Suprapubic skin (tissue), 4 donors: ENCODE measurements at regions not wholly inside any gene's neighbourhood (a gene's known extent, or its start where the extent isn't known, plus 50 kb on each side); places are given as distances from the start of the nearest gene placed in this dataset.

Experiments
- DNase-seq, 2 donors: peaks; one replicate each; pipeline ENCODE4 v3.0.0-alpha.2; 2019; ENCODE audit warnings: low spot score in 2 of 2
- H3K27ac ChIP-seq: fragments of 200-600 bp; sonication (generic); one replicate; pipeline ENCODE4 v1.5.1; 2019
- H3K27me3 ChIP-seq: fragments of 200-600 bp; sonication (generic); one replicate; pipeline ENCODE4 v1.5.1; 2019
- H3K36me3 ChIP-seq: fragments of 200-600 bp; sonication (generic); one replicate; pipeline ENCODE4 v1.5.1; 2019
- H3K4me1 ChIP-seq: fragments of 200-600 bp; sonication (generic); one replicate; pipeline ENCODE4 v1.5.1; 2019
- H3K4me3 ChIP-seq: fragments of 200-600 bp; sonication (generic); one replicate; pipeline ENCODE4 v1.5.1; 2019; ENCODE audit warnings: mild to moderate bottlenecking
- H3K9me3 ChIP-seq: fragments of 200-600 bp; sonication (generic); one replicate; pipeline ENCODE4 v1.5.1; 2019
- EP300 ChIP-seq: sonication (generic); formaldehyde crosslinking; IDR thresholded peaks from one replicate; pipeline ENCODE4 v1.6.1; 2017; ENCODE audit warnings: antibody characterized with exemption
- POLR2A ChIP-seq, 2 donors: fragments of 450-650 bp; IDR thresholded peaks; one replicate each; pipeline ENCODE4 v1.6.1; 2017; ENCODE audit warnings: antibody characterized with exemption in 2 of 2, mild to moderate bottlenecking in 2 of 2, moderate library complexity in 2 of 2
- POLR2AphosphoS5 ChIP-seq, 3 donors: sonication (generic); formaldehyde crosslinking; IDR thresholded peaks; one replicate each; pipeline ENCODE4 v1.6.1; 2017; ENCODE audit warnings: antibody characterized with exemption in 3 of 3
- WGBS: methylation state at CpG from one replicate; pipeline ENCODE4 v1.1.5; 2018; 5-methylcytosine and 5-hydroxymethylcytosine counted together
- TF ChIP-seq, protein P1 (sequence below), 2 donors: fragments of 200-600 bp in 1 of 2; fragments of 450-650 bp in 1 of 2; sonication (generic) in 1 of 2; IDR thresholded peaks; one replicate each; pipeline ENCODE4 v1.5.1; 2016 to 2019; ENCODE audit warnings: antibody characterized with exemption in 2 of 2, mild to moderate bottlenecking in 1 of 2, moderate library complexity in 1 of 2

- Histone ChIP-seq H3K4me3 (no peak overlapping the region), H3K27me3 (no peaks in the 10 kb centered on the region), H3K27ac (no peak overlapping the region), H3K9me3 (no peaks in the 10 kb centered on the region), H3K4me1 (no peaks in the 10 kb centered on the region), H3K36me3 (no peaks in the 10 kb centered on the region)
- TF ChIP-seq EP300: no peak
- TF ChIP-seq POLR2AphosphoS5 (IDR thresholded peaks at IDR 0.05): no peak
- TF ChIP-seq POLR2A (IDR thresholded peaks at IDR 0.05): no peak
- TF ChIP-seq, protein P1, sequence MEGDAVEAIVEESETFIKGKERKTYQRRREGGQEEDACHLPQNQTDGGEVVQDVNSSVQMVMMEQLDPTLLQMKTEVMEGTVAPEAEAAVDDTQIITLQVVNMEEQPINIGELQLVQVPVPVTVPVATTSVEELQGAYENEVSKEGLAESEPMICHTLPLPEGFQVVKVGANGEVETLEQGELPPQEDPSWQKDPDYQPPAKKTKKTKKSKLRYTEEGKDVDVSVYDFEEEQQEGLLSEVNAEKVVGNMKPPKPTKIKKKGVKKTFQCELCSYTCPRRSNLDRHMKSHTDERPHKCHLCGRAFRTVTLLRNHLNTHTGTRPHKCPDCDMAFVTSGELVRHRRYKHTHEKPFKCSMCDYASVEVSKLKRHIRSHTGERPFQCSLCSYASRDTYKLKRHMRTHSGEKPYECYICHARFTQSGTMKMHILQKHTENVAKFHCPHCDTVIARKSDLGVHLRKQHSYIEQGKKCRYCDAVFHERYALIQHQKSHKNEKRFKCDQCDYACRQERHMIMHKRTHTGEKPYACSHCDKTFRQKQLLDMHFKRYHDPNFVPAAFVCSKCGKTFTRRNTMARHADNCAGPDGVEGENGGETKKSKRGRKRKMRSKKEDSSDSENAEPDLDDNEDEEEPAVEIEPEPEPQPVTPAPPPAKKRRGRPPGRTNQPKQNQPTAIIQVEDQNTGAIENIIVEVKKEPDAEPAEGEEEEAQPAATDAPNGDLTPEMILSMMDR (IDR thresholded peaks at IDR 0.05): no peak
- no peak for DNase-seq
- 47% methylated on average over 7 of the region's 7 CpGs for WGBS
Observed at GRCh38 chr3:82067420-82067819, 306.0 kb upstream of the GBE1 start.

- no peaks in the 10 kb centered on the region for H3K27me3 ChIP-seq
- DNase-seq: no peak
- H3K4me1 ChIP-seq: no peaks in the 10 kb centered on the region
- TF ChIP-seq POLR2A (IDR thresholded peaks at IDR 0.05) (no peak), POLR2AphosphoS5 (IDR thresholded peaks at IDR 0.05) (no peak), EP300 (no peak)
- TF ChIP-seq, protein P1 (IDR thresholded peaks at IDR 0.05): no peak
- no peak overlapping the region for H3K27ac ChIP-seq
- H3K4me3 ChIP-seq: no peak overlapping the region
- H3K9me3 ChIP-seq: no peaks in the 10 kb centered on the region
- H3K36me3 ChIP-seq: no peaks in the 10 kb centered on the region
- WGBS: 82% methylated on average over 8 of the region's 8 CpGs
Observed at GRCh38 chr3:82058809-82059208, 297.4 kb upstream of the GBE1 start.

DNA sequence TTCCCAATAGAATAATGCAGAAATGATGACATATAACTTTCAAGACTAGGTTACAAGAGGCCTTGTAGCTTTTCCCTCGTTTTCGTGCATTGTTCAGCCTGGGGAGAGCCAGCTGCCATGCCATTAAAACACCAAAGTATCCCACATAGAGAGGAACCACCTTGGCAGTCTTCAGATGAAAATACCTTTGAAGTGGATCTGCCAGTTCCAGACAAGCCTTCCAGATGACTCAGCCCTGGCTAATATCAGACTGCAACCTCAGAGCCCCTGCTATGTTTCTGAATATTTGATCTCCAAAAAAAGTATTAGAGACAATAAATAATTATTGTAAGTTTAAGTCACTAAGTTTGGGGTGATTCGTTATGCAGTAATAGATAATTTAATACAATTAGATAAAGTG is 294.3 kb upstream of the GBE1 start:
- Histone ChIP-seq H3K9me3 (no peaks in the 10 kb centered on the region), H3K27me3 (no peaks in the 10 kb centered on the region), H3K4me1 (no peaks in the 10 kb centered on the region), H3K4me3 (no peak overlapping the region), H3K36me3 (no peaks in the 10 kb centered on the region), H3K27ac (no peak overlapping the region)
- WGBS: 49% methylated on average over 3 of the region's 3 CpGs
- DNase-seq: no peak
- TF ChIP-seq, protein P1 (IDR thresholded peaks at IDR 0.05): no peak
- no peak for TF ChIP-seq POLR2A (IDR thresholded peaks at IDR 0.05)
- no peak for TF ChIP-seq POLR2AphosphoS5 (IDR thresholded peaks at IDR 0.05)
- TF ChIP-seq EP300: no peak

DNA sequence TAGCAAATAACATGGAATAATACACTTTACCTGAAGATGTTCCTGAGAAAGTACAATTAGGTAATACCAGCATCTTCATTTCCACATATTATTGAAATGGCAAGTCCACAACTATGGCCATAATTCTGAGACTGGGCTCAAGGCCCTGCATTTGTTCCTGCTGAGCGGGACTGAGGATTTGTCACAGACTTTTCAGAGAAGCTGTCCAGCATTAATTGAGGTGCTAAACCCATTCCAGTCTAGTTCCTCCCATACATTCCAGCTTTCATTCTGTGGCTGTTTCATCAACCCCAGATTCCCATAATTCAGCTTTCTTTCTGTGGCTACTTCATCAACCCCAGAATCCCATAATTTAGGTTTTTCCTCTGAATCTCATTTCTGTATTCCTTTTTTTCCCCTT is 293.4 kb upstream of the GBE1 start:
- TF ChIP-seq, protein P1 (IDR thresholded peaks at IDR 0.05): no peak
- no peak for TF ChIP-seq POLR2AphosphoS5 (IDR thresholded peaks at IDR 0.05)
- no peak for TF ChIP-seq POLR2A (IDR thresholded peaks at IDR 0.05)
- TF ChIP-seq EP300: no peak
- no peaks in the 10 kb centered on the region for H3K4me1 ChIP-seq
- 95% methylated on average over 1 of the region's 1 CpG for WGBS

DNA sequence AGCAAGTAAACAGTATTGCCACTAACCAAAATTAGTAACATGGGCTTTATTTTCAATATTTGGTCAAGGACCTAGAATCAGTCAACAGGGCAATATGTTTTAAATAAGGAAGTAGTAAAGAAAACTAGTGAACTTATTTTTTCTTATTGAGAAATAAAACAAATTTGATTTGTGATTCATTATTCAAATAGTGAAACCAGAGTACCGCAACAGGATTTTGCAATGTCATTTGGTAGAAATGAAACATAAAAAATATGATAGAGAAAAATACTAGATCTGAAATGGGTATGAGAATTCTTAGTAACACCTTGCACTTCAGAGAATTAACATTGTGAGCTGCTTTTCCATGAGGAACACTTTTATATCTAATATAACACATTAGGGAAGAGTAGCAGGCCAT is 291.8 kb upstream of the GBE1 start:
- H3K27me3 ChIP-seq: no peaks in the 10 kb centered on the region
- WGBS: 86% methylated on average over 1 of the region's 1 CpG
- no peaks in the 10 kb centered on the region for H3K36me3 ChIP-seq
- no peaks in the 10 kb centered on the region for H3K4me1 ChIP-seq
- no peak overlapping the region for H3K4me3 ChIP-seq
- no peak overlapping the region for H3K27ac ChIP-seq
- TF ChIP-seq POLR2AphosphoS5 (IDR thresholded peaks at IDR 0.05): no peak
- TF ChIP-seq EP300: no peak
- TF ChIP-seq POLR2A (IDR thresholded peaks at IDR 0.05): no peak
- TF ChIP-seq, protein P1 (IDR thresholded peaks at IDR 0.05): no peak
- H3K9me3 ChIP-seq: no peaks in the 10 kb centered on the region
- no peak for DNase-seq

More for the DNA sequence above, 293.4 kb upstream of the GBE1 start:
- Histone ChIP-seq H3K4me3 (no peak overlapping the region), H3K27me3 (no peaks in the 10 kb centered on the region), H3K27ac (no peak overlapping the region), H3K36me3 (no peaks in the 10 kb centered on the region), H3K9me3 (no peaks in the 10 kb centered on the region)
- DNase-seq: no peak
